Hepatic stellate cell (primary cell): ENCODE measurements at regions not wholly inside any gene's neighbourhood (a gene's known extent, or its start where the extent isn't known, plus 50 kb on each side); places are given as distances from the start of the nearest gene placed in this dataset.

Source experiments
- DNase-seq: peaks from one replicate; pipeline ENCODE4 v3.0.0; 2011; ENCODE audit warnings: low spot score

DNA sequence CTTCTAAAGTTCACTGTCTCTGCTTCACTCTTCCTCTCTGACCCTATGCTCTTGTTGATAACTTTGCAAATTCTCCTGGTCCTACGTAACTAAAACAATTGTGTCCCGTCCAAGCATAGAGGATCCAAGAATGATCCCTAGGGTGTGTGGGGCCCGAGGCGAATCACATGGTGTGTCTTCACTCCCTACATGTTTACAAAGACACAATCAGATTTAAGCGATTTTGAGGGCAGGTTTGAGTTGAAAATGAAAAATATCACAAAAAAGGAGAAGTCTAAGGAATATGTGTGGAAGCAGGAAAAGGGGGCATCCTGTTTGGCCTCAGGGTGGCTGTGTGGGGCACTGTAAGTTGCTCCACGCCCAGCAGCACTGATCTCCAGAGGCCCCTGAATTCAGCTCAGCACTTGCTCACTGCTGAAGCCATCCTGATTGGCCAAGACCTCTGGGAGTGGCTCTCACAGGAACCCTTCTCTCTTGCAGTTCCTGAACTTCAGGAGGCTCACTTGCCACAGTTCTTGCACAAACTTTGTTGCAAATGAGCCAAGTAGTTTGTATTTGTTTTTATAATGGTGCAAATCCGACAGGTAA is 363.6 kb downstream of the ZNF521 start:
- no peak for DNase-seq

- DNase-seq: no peak
Measured at GRCh38 chr18:24989760-24990593, 362.0 kb downstream of the ZNF521 start.

GRCh38 chr18:24990671-24991134 is 361.3 kb downstream of the ZNF521 start:
- DNase-seq: no peak

DNA sequence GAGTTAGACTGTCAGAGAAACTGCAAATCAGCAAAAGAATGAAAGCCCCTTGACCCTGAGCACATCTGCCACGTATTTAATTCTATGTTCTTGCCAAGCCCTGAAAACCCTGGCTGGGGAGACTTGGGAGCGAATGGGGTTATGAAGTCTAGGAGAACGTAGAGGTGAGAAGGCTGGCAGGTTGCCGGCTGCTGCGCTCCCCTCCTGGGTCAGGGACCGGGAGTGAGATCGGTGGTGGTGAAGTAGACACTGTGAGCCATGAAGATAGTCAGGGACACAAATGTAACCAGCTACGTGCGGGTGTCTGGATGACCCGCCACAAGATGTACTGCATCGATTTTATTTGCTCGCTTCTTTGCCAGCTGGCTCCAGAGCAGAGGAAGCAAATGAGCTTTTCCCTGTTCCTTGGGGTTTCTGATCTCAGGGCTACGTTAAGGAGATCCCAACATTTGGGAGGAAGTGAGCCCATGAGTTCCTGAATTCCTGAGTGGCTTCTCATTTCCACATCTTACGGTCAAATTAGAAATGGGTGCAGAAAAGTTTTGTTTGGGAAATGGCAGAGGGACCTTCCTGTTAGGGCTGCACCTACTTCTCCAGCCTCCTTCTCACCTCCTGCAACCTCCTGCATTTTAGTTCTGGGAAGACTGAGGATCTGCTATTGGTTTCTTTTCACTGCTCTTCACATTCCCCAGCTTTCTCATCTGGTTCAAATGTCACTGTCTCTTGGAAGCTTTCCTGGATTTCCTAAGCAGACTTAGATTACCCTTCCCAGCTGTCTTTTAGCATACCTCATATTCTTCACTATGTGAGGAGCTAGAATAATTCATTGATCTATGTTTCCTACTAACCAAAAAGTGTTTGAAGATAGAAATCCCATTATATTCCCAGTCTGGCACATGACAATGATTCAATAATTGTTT is 360.6 kb downstream of the ZNF521 start:
- no peak for DNase-seq

DNA sequence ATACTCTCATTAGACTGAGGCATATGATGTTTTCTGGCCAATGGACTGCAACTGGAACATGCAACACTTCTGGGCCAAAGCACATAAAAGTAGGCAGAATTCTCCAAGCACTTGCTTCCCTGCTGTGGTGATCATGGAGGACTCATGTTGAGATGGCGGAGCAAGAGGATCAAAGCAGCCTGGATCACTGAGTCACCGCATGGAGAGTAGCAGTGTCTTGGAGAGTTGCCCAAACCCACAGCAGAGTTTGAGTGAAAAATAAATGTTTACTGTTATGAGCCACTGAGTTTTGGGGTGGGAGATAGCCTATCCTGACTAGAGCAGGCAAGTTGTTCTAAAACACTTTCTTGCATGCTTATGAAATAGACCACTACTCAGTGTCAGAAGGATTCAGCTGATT is 359.5 kb downstream of the ZNF521 start:
- DNase-seq: no peak

DNA sequence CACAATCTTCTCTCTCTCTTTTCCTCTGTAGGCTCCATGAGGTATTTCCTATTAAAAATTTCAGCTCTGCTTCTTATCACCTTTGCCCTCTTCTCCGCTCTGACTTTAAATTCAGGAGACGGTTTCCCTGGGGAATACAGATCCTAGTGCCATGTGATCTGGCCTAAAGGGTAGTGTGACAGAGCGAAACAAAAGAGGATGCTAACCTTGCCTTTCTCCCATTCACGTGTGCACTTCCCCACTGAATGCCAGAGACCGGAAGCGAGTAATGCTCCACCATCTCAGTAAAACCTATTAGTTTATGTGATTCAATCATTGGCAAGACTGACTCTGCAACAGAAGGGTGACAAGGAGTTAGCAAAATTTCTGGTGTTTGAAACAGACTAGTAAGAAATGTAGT is 358.3 kb downstream of the ZNF521 start:
- DNase-seq: no peak

DNA sequence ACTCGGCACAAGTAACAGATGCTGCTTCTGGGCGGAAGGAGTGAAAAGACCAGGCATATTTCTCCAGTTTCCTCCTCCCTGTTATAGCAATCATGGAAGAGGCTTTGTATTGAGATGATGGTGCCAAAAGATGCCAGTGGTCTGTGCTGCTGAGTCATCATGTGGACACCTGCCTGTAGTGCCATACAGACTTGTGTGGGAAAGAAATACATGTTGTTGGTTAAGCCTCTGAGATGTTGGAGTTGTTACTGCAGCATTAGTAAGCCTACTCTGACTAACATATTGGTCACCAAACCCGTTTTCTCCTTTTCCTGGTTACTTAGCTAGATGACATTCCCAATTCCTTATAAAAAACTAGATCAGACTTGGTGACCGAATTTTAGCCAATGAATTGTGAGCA is 356.9 kb downstream of the ZNF521 start:
- no peak for DNase-seq

DNA sequence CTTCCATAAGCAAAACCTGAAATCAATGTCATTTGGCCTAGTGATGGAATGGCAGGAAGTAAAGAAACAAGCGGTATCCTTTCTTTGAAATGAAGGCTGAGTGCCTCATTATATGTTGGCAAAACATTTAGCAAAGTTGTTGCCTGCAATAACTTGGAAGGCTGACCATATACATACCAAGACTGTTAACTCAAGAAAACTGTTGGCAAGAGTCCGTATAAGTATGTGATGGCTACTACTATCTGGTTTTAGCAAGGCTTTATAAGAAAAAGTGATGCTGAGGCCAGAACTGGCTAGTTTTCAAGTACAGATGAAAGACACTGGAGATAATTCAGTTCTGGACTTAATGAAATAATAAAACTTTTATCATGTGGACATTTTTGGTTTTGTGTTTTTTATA is 356.2 kb downstream of the ZNF521 start:
- no peak for DNase-seq

DNA sequence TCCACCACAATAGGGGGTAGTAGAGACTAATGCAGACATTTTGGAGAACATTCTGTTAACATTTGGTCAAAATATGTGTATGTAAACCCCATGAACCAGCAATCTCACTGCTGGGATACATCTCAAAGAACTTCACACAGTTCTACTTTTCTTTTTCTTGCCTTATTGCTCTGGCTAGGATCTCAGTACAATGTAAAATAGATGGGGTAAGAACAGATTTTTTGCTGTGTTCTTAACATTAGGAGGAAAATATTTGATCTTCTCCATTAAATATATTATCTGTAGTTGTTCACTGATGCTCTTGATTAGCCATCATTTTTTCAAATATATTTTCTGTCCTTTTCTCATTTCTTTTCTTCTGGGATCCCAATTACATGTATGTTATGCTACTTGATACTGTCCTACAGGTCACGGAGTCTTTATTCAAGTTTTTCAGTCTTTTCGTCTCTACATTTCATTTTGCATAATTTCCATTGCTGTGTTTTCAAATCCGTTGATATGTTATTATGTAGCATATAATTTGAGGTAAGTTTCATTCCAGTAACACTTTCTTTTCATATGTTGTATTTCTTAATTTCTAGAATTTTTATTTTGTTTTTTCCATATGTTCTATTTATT is 352.2 kb downstream of the ZNF521 start:
- DNase-seq: no peak

GRCh38 chr18:25001803-25002202 is 350.2 kb downstream of the ZNF521 start:
- DNase-seq: no peak

- no peak for DNase-seq
Measured at GRCh38 chr18:25005541-25006403, 346.2 kb downstream of the ZNF521 start.

DNA sequence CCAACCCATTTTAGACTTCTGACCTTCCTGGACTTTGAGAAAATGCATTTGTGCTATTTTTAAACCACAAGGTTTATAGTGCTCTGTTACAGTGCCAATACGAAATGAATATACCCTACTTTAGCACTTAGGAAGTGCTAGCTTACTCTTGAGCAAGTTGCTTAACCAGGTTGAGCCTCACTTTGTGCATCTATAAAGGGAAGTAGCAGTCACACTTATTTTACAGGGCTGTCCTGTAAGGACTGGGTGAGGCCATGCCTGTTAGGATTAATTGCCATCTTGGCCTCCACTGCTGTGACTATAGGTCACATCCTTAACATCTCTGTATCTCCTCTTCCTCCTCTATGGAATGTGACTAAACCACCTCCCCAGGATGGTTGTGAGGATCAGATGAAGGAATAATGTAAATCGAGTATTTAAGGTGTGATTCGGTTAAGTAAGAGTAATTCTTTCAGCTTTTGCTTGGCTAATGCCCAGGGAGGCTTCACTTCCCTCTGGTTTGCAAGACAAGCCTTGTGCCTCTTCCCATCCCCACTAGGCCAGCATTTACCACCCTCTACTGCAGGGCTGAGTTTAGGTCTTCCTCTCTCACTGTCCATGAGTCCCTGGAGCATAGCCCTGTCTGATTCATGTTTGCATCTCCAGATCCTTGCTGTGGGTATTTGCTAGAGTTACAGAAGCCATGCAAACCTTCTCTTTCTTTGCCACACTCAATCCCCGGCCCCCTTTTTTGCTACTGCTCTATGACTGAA is 341.2 kb downstream of the ZNF521 start:
- DNase-seq: no peak
